MCF 10A (cell line): ENCODE measurements at regions not wholly inside any gene's neighbourhood (a gene's known extent, or its start where the extent isn't known, plus 50 kb on each side); places are given as distances from the start of the nearest gene placed in this dataset.

Source experiments
- BruUV-seq: library from RNA; stranded (reverse); fragments of 400-500 nt; replicated peaks from 2 replicates; lab custom pipeline; 2021; lab: Mats Ljungman, UMichigan
- CTCF ChIA-PET: fragments of 300-600 bp; sonication (Branson Sonifier 250); formaldehyde crosslinking; extraction: SDS; loops from one replicate; lab custom pipeline; 2021; ENCODE audit warnings: antibody characterized with exemption, inconsistent platforms; lab: Yijun Ruan, JAX
- POLR2A ChIA-PET: fragments of 300-600, 350-650 bp; sonication (Branson Sonifier 250); formaldehyde crosslinking; extraction: SDS; loops from one replicate; lab custom pipeline; 2020; ENCODE audit warnings: antibody characterized with exemption, inconsistent platforms; lab: Yijun Ruan, JAX
- DNase-seq: peaks from one replicate; pipeline ENCODE4 v3.0.0-alpha.2; 2018; ENCODE audit not compliant: unreplicated experiment
- H3K27ac Mint-ChIP-seq: one replicate; pipeline ENCODE4 v1.8.0; 2022; ENCODE audit warnings: mild to moderate bottlenecking, low read depth, mixed read lengths; ENCODE audit not compliant: unreplicated experiment
- H3K27me3 Mint-ChIP-seq: one replicate; pipeline ENCODE4 v1.8.0; 2022; ENCODE audit warnings: mixed read lengths; ENCODE audit not compliant: insufficient read depth, unreplicated experiment
- H3K36me3 Mint-ChIP-seq: one replicate; pipeline ENCODE4 v1.8.0; 2022; ENCODE audit warnings: mild to moderate bottlenecking, moderate library complexity, mixed read lengths; ENCODE audit not compliant: insufficient read depth, unreplicated experiment
- H3K4me1 Mint-ChIP-seq: one replicate; pipeline ENCODE4 v1.8.0; 2022; ENCODE audit warnings: mixed read lengths; ENCODE audit not compliant: insufficient read depth, unreplicated experiment
- H3K4me3 Mint-ChIP-seq: one replicate; pipeline ENCODE4 v1.8.0; 2022; ENCODE audit warnings: mild to moderate bottlenecking, moderate library complexity, mixed read lengths; ENCODE audit not compliant: unreplicated experiment
- H3K9me3 Mint-ChIP-seq: one replicate; pipeline ENCODE4 v1.8.0; 2022; ENCODE audit warnings: mixed read lengths; ENCODE audit not compliant: unreplicated experiment
- intact Hi-C: fragments of 100-400 bp; cut with micrococcal nuclease; formaldehyde crosslinking; loops from 2 replicates; pipeline ENCODE4 v1.14.1; 2022
- TF ChIP-seq, protein P1 (sequence below): fragments of 200-600 bp; IDR thresholded peaks from one replicate; pipeline ENCODE4 v1.8.0; 2022; ENCODE audit warnings: antibody characterized with exemption, mild to moderate bottlenecking; ENCODE audit not compliant: unreplicated experiment

DNA sequence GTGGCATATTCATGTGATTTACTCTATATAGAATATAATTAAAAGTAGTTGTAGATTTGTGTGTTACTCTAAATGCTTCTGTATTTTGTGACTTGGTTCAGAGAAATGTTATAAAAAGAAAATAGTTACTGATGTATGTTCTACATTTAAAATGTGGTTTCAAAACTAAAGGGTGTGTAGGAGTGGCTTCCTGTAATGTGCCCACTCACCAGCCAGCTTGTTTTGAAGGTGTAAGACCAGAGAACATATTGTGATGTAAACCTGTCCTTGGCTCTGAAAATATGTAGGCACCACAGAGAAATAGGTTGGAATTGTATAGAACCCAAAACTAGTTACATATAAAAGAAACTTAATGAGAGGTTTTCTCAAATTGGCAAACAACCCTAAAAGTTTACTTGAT lies 51.2 kb upstream of the ARRDC3 start:
- no peaks in the 10 kb centered on the region for H3K4me1 Mint-ChIP-seq
- TF ChIP-seq, protein P1, sequence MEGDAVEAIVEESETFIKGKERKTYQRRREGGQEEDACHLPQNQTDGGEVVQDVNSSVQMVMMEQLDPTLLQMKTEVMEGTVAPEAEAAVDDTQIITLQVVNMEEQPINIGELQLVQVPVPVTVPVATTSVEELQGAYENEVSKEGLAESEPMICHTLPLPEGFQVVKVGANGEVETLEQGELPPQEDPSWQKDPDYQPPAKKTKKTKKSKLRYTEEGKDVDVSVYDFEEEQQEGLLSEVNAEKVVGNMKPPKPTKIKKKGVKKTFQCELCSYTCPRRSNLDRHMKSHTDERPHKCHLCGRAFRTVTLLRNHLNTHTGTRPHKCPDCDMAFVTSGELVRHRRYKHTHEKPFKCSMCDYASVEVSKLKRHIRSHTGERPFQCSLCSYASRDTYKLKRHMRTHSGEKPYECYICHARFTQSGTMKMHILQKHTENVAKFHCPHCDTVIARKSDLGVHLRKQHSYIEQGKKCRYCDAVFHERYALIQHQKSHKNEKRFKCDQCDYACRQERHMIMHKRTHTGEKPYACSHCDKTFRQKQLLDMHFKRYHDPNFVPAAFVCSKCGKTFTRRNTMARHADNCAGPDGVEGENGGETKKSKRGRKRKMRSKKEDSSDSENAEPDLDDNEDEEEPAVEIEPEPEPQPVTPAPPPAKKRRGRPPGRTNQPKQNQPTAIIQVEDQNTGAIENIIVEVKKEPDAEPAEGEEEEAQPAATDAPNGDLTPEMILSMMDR, result no peak
- ChIA-PET CTCF (interaction anchor here (0.6 to 7.0 kb wide), 2 partner anchors 15 to 1816 kb away, joined by 5 to 74 read pairs; no protein-coding TSS in a partner anchor), POLR2A (no interaction called here)
- no peak overlapping the region for H3K27ac Mint-ChIP-seq
- no peak overlapping the region for H3K4me3 Mint-ChIP-seq
- no peaks in the 10 kb centered on the region for H3K27me3 Mint-ChIP-seq
- no peaks in the 10 kb centered on the region for H3K9me3 Mint-ChIP-seq
- H3K36me3 Mint-ChIP-seq, result no peaks in the 10 kb centered on the region
- no TSS peak for BruUV-seq
- intact Hi-C loops, result no loop called here
- DNase-seq, result peak; percentile 5

GRCh38 chr5:91433861-91434260 lies 50.7 kb upstream of the ARRDC3 start:
- intact Hi-C loops, result no loop called here
- Mint-ChIP-seq H3K9me3 (no peaks in the 10 kb centered on the region), H3K4me3 (no peak overlapping the region), H3K27ac (no peak overlapping the region), H3K27me3 (no peaks in the 10 kb centered on the region), H3K4me1 (no peaks in the 10 kb centered on the region), H3K36me3 (no peaks in the 10 kb centered on the region)
- TF ChIP-seq, protein P1, result no peak
- no TSS peak for BruUV-seq
- DNase-seq, result no peak
- ChIA-PET POLR2A (no interaction called here), CTCF (interaction anchor here (0.6 to 7.0 kb wide), 2 partner anchors 14 to 1816 kb away, joined by 5 to 74 read pairs; no protein-coding TSS in a partner anchor)
